WERI-Rb-1 (cell line): ENCODE measurements at regions not wholly inside any gene's neighbourhood (a gene's known extent, or its start where the extent isn't known, plus 50 kb on each side); places are given as distances from the start of the nearest gene placed in this dataset.

ENCODE experiments used
- DNase-seq: peaks from one replicate; pipeline ENCODE4 v3.0.0-alpha.2; 2020
- H3K27ac ChIP-seq: fragments of 250-450 bp; sonication (Bioruptor Pico); 2 replicates; pipeline ENCODE4 v1.5.1; 2020; ENCODE audit warnings: mild to moderate bottlenecking, moderate library complexity
- H3K27me3 ChIP-seq: fragments of 250-450 bp; sonication (Bioruptor Pico); 2 replicates; pipeline ENCODE4 v1.5.1; 2021; ENCODE audit warnings: mild to moderate bottlenecking, low read depth, moderate library complexity; ENCODE audit not compliant: insufficient read depth, severe bottlenecking
- H3K36me3 ChIP-seq: fragments of 250-450 bp; sonication (Bioruptor Pico); 2 replicates; pipeline ENCODE4 v1.5.1; 2020; ENCODE audit warnings: mild to moderate bottlenecking, moderate library complexity
- H3K4me3 ChIP-seq: 2 replicates; pipeline ENCODE4 v1.5.1; 2011; ENCODE audit warnings: low read depth, mild to moderate bottlenecking, control low read depth, low read length
- H3K9me3 ChIP-seq: fragments of 250-450 bp; sonication (Bioruptor Pico); 2 replicates; pipeline ENCODE4 v1.5.1; 2021; ENCODE audit warnings: mild to moderate bottlenecking, moderate library complexity; ENCODE audit not compliant: severe bottlenecking
- CTCF ChIP-seq: IDR thresholded peaks from 2 replicates; pipeline ENCODE4 v1.5.1; 2011; ENCODE audit warnings: low read depth, mild to moderate bottlenecking, control low read depth, inconsistent platforms, low read length

GRCh38 chr5:38739011-38739704 lies 106.7 kb upstream of the OSMR start:
- no peaks in the 10 kb centered on the region for H3K36me3 ChIP-seq
- H3K27me3 ChIP-seq = no peaks in the 10 kb centered on the region
- no peak for DNase-seq
- H3K9me3 ChIP-seq = no peaks in the 10 kb centered on the region
- H3K4me3 ChIP-seq = no peak overlapping the region
- no peak overlapping the region for H3K27ac ChIP-seq
- no peak for TF ChIP-seq CTCF

- TF ChIP-seq CTCF = no peak
- no peaks in the 10 kb centered on the region for H3K9me3 ChIP-seq
- no peak for DNase-seq
- H3K27me3 ChIP-seq = no peaks in the 10 kb centered on the region
- H3K27ac ChIP-seq = no peak overlapping the region
- no peaks in the 10 kb centered on the region for H3K36me3 ChIP-seq
- H3K4me3 ChIP-seq = no peak overlapping the region
Measured at GRCh38 chr5:38739705-38740045, 106.1 kb upstream of the OSMR start.

GRCh38 chr5:38742821-38743220 lies 103.0 kb upstream of the OSMR start:
- H3K4me3 ChIP-seq = no peak overlapping the region
- TF ChIP-seq CTCF = no peak
- no peak overlapping the region for H3K27ac ChIP-seq
- no peaks in the 10 kb centered on the region for H3K27me3 ChIP-seq
- DNase-seq = no peak
- H3K36me3 ChIP-seq = no peaks in the 10 kb centered on the region
- no peaks in the 10 kb centered on the region for H3K9me3 ChIP-seq

- Histone ChIP-seq H3K27ac (no peak overlapping the region), H3K27me3 (no peaks in the 10 kb centered on the region), H3K36me3 (no peaks in the 10 kb centered on the region), H3K4me3 (no peak overlapping the region), H3K9me3 (no peaks in the 10 kb centered on the region)
- TF ChIP-seq CTCF = no peak
- no peak for DNase-seq
Measured at GRCh38 chr5:38743562-38743961, 102.2 kb upstream of the OSMR start.

GRCh38 chr5:38745836-38746732 lies 99.7 kb upstream of the OSMR start:
- Histone ChIP-seq H3K36me3 (no peaks in the 10 kb centered on the region), H3K4me3 (no peak overlapping the region), H3K27ac (no peak overlapping the region), H3K9me3 (no peaks in the 10 kb centered on the region), H3K27me3 (no peaks in the 10 kb centered on the region)
- TF ChIP-seq CTCF = no peak
- no peak for DNase-seq
